HG02943 (cell line): ENCODE measurements at regions not wholly inside any gene's neighbourhood (a gene's known extent, or its start where the extent isn't known, plus 50 kb on each side); places are given as distances from the start of the nearest gene placed in this dataset.

ENCODE experiments used
- ATAC-seq: cut with Tn5 transposase; IDR thresholded peaks from one replicate; pipeline ENCODE4 v1.9.1; 2021; ENCODE audit warnings: mild to moderate bottlenecking, low read depth, moderate library complexity; ENCODE audit not compliant: unreplicated experiment

DNA sequence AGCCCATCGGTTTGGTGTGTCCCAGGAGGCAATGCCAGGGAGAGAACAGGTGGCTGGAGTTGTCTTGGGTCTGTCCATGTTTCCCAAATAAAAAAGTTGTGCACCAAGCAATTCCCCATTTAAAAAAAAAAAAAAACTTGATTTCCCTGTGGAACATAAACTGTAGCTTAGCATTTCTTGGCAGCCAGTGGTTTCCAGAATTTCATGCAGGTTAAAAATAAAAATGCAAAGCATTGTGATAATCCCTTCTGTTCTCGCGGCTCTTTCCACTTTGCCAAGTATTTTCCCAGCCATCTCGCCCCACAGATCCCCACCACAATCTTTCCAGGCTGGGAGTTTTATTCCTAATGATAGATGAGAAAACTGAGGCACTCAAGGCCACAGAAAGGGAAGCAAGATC lies 51.4 kb upstream of the MSX1 start:
- no peak for ATAC-seq

DNA sequence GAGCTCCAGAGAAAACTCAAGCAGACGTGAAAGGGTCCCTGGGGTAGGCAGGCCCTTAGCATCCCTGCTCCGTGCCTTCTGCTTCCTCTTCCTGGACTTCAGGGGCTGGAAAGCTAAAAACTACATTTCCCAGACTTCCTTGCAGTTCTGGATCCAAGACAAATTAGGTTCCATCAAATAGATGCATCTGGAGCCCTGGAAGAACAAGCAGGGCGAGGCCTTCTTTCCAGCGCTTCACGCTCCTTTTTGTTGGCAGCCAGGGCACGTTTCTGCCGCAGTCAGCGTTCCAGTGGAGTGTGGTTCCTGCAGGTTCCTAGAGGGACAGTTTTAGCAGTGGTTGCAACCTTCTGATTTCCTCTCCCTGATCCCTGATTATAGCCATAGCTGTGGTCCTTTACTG lies 53.6 kb upstream of the MSX1 start:
- ATAC-seq: no peak

GRCh38 chr4:4803912-4804296 lies 55.6 kb upstream of the MSX1 start:
- ATAC-seq: no peak

GRCh38 chr4:4803216-4803911 lies 56.1 kb upstream of the MSX1 start:
- no peak for ATAC-seq

- no peak for ATAC-seq
Measured at GRCh38 chr4:4800646-4801408, 58.6 kb upstream of the MSX1 start.

- ATAC-seq: no peak
Measured at GRCh38 chr4:4794421-4794820, 65.0 kb upstream of the MSX1 start.

DNA sequence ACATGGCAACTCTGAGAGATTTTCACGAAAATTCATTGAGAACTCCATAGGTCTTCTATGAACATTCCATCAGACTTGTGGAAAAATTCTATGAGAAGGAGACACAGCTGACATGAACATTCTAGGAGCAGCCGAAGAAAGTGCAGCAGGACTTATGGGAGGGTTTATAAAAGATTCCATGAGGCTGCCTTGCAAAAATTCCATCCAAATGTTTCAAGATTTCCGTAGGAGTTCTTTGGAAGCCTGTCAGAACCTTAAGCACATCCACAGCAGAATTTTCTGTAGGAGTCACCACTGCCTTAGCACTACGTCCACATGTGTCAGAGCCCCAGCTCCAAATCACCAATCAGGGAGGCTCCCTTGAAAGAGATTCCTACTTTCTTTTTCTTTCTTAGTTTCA lies 67.0 kb upstream of the MSX1 start:
- ATAC-seq: no peak

DNA sequence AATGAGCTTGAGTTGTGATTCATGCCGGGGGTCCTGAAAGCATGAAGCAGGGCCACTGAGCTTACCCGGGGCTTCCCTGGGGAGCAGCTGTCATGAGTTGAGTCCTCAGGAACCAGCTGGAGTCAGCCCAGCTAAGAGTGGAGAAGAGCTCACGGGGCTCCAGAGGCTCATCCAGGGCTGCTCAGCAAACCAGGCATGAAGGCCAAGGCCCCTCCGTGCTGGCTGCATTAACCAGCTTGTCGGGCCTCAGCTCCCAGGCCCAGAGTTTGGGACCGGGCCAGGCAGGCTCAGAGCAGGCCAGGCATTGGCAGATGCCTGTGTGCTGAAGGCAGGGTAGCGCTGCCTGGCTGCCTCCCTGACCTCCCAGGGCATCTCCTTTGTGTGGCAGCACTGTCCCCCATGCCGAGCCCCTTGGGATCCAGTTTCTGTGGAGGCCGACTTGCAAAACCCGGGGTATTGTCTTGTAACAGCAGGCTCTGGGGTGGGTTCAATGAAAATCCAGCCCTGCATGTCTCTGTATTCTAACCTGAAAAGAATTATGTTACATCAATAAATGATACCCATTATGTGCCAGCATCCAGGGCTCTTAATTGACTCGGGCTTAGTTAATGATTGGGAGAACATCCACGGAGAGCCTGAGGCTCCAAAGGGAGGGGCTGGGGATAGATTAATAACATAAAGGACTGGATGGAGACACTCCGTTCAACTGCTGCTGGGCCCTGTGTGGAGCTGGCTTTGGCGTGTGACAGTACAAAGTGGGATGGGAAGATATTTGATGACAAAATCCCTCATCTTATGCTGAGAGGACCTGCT lies 68.0 kb upstream of the MSX1 start:
- ATAC-seq: no peak

DNA sequence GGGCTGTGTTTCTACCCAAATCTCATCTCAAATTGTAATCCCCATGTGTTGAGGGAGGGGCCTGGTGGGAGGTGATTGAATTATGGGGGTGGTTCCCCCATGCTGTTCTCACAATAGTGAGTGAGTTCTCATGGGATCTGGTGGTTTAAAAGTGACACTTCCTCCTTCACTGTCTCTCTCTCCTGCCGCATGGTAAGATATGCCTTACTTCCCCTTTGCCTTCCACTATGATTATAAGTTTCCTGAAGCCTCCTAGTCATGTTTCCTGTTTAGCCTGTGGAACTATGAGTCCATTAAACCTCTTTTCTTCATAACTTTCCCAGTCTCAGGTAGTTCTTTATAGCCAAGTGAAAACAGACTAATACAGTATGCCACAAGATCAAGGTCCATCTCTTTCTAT lies 70.0 kb upstream of the MSX1 start:
- no peak for ATAC-seq

- no peak for ATAC-seq
Measured at GRCh38 chr4:4788573-4788972, 70.9 kb upstream of the MSX1 start.

GRCh38 chr4:4787421-4787820 lies 72.0 kb upstream of the MSX1 start:
- no peak for ATAC-seq

DNA sequence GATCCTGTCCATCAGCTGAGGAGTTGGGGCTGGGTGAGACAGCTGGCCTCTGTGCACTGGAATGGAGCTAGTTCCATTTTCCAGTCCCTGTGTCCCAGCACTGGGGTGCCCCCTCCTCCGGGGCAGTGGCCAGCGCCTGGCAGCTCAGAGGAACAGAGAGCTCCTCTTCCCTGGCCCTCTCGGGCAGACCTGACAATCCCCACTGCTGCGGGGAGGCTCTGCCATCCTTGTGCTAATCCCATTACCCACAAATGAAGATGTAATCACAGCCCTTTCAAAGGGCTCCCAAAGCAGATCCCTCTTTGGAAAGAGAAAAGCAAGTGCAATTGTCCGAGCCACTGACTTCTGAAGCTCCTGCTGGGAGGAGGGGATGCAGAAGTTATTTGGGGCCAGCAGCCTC lies 75.1 kb upstream of the MSX1 start:
- ATAC-seq: no peak

GRCh38 chr4:4783847-4784246 lies 75.6 kb upstream of the MSX1 start:
- no peak for ATAC-seq

DNA sequence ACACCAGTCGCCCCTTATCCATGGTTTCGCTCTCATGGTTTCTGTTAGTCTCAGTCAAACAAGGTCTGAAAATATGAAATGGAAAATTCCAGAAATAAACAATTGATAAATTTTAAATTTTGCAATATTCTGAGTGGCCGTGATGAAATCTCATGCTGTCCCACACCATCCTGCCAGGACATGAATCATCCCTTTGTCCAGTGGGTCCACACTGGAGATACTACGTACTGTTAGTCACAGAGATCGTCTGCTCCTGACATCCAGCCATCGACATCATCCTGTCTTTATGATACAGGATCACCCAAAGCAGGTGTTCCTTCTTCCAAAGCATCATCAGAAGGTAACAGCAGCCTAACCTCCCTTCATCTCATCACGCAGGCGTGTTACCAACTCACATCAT lies 76.5 kb upstream of the MSX1 start:
- no peak for ATAC-seq

GRCh38 chr4:4781936-4782707 lies 77.3 kb upstream of the MSX1 start:
- ATAC-seq: no peak

- no peak for ATAC-seq
Measured at GRCh38 chr4:4780729-4781244, 78.7 kb upstream of the MSX1 start.

GRCh38 chr4:4779486-4779885 lies 80.0 kb upstream of the MSX1 start:
- ATAC-seq: no peak

DNA sequence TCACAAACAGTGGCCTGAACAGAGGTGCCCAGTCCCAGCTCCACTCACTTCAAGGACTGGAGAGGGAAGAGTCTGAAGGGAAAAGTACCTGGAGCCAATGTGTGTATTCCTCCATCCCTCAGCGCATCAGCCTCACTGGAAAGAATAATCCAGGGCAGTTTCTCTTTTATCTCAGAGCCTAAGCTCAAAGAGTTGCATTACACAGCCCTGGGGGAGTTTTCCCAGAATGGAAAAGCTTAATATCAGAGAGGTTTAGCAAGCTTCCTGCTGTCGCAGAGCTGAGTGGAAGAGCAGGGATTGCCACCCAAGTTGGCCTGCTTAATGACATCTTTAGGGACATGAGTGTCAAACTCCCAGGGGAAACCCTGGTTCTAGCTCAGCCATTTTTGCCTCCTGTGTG lies 80.4 kb upstream of the MSX1 start:
- ATAC-seq: no peak

DNA sequence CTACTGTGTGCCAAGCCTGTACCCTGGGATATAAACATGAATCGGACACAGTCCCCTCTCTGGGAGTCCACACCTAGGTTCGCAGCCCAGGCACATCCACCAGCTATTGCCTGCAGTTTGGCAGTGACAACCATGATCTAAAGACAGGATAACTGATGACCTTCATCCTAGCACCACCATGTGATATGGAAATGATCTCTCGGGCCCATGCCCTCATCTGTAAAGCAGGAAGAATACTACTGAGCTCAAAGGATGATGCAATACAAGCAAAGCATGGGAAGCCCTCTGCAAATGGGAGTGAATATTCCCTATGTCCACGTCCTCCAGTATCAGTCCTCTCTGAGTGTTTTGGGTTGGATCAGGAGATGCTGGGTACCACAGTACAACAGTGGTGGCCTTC lies 80.9 kb upstream of the MSX1 start:
- no peak for ATAC-seq

GRCh38 chr4:4776934-4777333 lies 82.5 kb upstream of the MSX1 start:
- no peak for ATAC-seq

- ATAC-seq: no peak
Measured at GRCh38 chr4:4776335-4776734, 83.1 kb upstream of the MSX1 start.
